ENCODE measurements at regions not wholly inside any gene's neighbourhood (a gene's known extent, or its start where the extent isn't known, plus 50 kb on each side); places are given as distances from the start of the nearest gene placed in this dataset.
"Not testable (repeated sequence)": the region's sequence is repeated elsewhere in the genome, so short reads cannot be mapped to it uniquely, and the experiment has no call there.

GRCh38 chr2:67594522-67594921 lies 197.4 kb downstream of the ETAA1 start:
- TF ChIP-seq POLR2AphosphoS5 (IDR thresholded peaks at IDR 0.05; ENCODE audit: borderline replicate concordance, low read depth, low read length); EZH2 (IDR thresholded peaks at IDR 0.05): not testable (repeated sequence)

Measured in SK-N-MC (cell line).